SK-N-SH (cell line): ENCODE measurements at regions not wholly inside any gene's neighbourhood (a gene's known extent, or its start where the extent isn't known, plus 50 kb on each side); places are given as distances from the start of the nearest gene placed in this dataset.

Source experiments
- CTCF ChIA-PET: fragments of 300-600, 350-600 bp; formaldehyde crosslinking; extraction: SDS; loops from one replicate; lab custom pipeline; 2021; lab: Yijun Ruan, JAX
- POLR2A ChIA-PET: fragments of 350-600 bp; sonication (Branson Sonifier 250); formaldehyde crosslinking; extraction: SDS; loops from one replicate; lab custom pipeline; 2020; ENCODE audit warnings: antibody characterized with exemption, inconsistent platforms; lab: Yijun Ruan, JAX
- DNase-seq: peaks from one replicate; pipeline ENCODE4 v3.0.0; 2012
- H2AFZ ChIP-seq: fragments of 200-600 bp; sonication (generic); 2 replicates; pipeline ENCODE4 v1.8.1; 2016; ENCODE audit warnings: antibody characterized with exemption, mild to moderate bottlenecking, low read depth
- H3F3A ChIP-seq: fragments of 200-600 bp; sonication (generic); replicated peaks from 2 replicates; pipeline ENCODE3; 2016; ENCODE audit warnings: antibody characterized with exemption, mild to moderate bottlenecking; ENCODE audit not compliant: insufficient read depth
- H3K27ac ChIP-seq, 2 experiments: fragments of 200-500 bp in 1 of 2; fragments of 200-600 bp in 1 of 2; sonication (Bioruptor generic) in 1 of 2; sonication (generic), shearing (Covaris generic) in 1 of 2; 2 replicates each; pipeline versions ENCODE4 v1.5.1 to v1.6.1; 2014 to 2016; ENCODE audit warnings: low read depth in 2 of 2, inconsistent platforms in 1 of 2, low read length in 1 of 2, mild to moderate bottlenecking in 1 of 2, mixed read lengths in 1 of 2
- H3K27me3 ChIP-seq: fragments of 200-600 bp; sonication (generic), shearing (Covaris generic); 2 replicates; pipeline ENCODE4 v1.6.1; 2016; ENCODE audit warnings: mixed run types; ENCODE audit not compliant: insufficient read depth
- H3K36me3 ChIP-seq, 2 experiments: fragments of 200-500 bp in 1 of 2; fragments of 200-600 bp in 1 of 2; sonication (Bioruptor generic) in 1 of 2; sonication (generic) in 1 of 2; replicated peaks in 1 of 2; 2 replicates each; pipeline versions ENCODE3 to v1.5.1; 2014 to 2016; ENCODE audit warnings: low read length in 1 of 2, mild to moderate bottlenecking in 1 of 2; ENCODE audit not compliant: insufficient read depth in 2 of 2, control insufficient read depth in 1 of 2
- H3K4me1 ChIP-seq, 2 experiments: fragments of 200-500 bp in 1 of 2; fragments of 200-600 bp in 1 of 2; sonication (Bioruptor generic) in 1 of 2; sonication (generic), shearing (Covaris generic) in 1 of 2; 2 replicates each; pipeline versions ENCODE4 v1.5.1 to v1.6.1; 2014 to 2016; ENCODE audit warnings: low read depth in 1 of 2, low read length in 1 of 2, mixed run types in 1 of 2; ENCODE audit not compliant: insufficient read depth in 2 of 2, control insufficient read depth in 1 of 2
- H3K4me2 ChIP-seq: fragments of 200-600 bp; sonication (generic), shearing (Covaris generic); 2 replicates; pipeline ENCODE4 v1.6.1; 2017; ENCODE audit warnings: mixed run types
- H3K4me3 ChIP-seq, 2 experiments: fragments of 200-500 bp in 1 of 2; fragments of 200-600 bp in 1 of 2; sonication (Bioruptor generic) in 1 of 2; sonication (generic), shearing (Covaris generic) in 1 of 2; 2 replicates each; pipeline versions ENCODE4 v1.5.1 to v1.8.1; 2014 to 2016; ENCODE audit warnings: low read depth in 2 of 2, inconsistent platforms in 1 of 2, low read length in 1 of 2, mild to moderate bottlenecking in 1 of 2, mixed read lengths in 1 of 2, moderate library complexity in 1 of 2
- H3K79me2 ChIP-seq: fragments of 200-600 bp; sonication (generic); 2 replicates; pipeline ENCODE4 v1.8.1; 2017; ENCODE audit warnings: mild to moderate bottlenecking; ENCODE audit not compliant: insufficient read depth
- H3K9ac ChIP-seq: fragments of 200-600 bp; sonication (generic); 2 replicates; pipeline ENCODE4 v1.6.1; 2017; ENCODE audit warnings: mixed run types
- H3K9me2 ChIP-seq: fragments of 200-600 bp; sonication (generic); 2 replicates; pipeline ENCODE4 v1.6.1; 2017; ENCODE audit warnings: mixed run types
- H3K9me3 ChIP-seq: fragments of 200-600 bp; sonication (generic); 2 replicates; pipeline ENCODE4 v1.6.1; 2017; ENCODE audit warnings: mixed run types, mild to moderate bottlenecking, moderate library complexity
- H4K20me1 ChIP-seq: fragments of 200-600 bp; sonication (generic); 2 replicates; pipeline ENCODE4 v1.6.1; 2017; ENCODE audit warnings: mild to moderate bottlenecking, mixed run types; ENCODE audit not compliant: insufficient read depth
- CHD2 ChIP-seq: fragments of 150-350 bp; IDR thresholded peaks from 2 replicates; pipeline ENCODE4 v1.6.1; 2018; ENCODE audit warnings: low read length; ENCODE audit not compliant: partially characterized antibody
- EZH2phosphoT487 ChIP-seq: fragments of 200-600 bp; sonication (generic); IDR thresholded peaks from 2 replicates; pipeline ENCODE4 v1.6.1; 2017; ENCODE audit warnings: low read depth, mixed run types, mild to moderate bottlenecking, antibody characterized with exemption, moderate library complexity, borderline replicate concordance
- FOSL2 ChIP-seq: IDR thresholded peaks from 2 replicates; pipeline ENCODE4 v1.4.0; 2012; ENCODE audit warnings: low read depth, mild to moderate bottlenecking, moderate library complexity, borderline replicate concordance
- GABPA ChIP-seq: IDR thresholded peaks from 2 replicates; pipeline ENCODE4 v1.4.0; 2012; ENCODE audit warnings: low read depth, mild to moderate bottlenecking
- GATA2 ChIP-seq: sonication (generic); formaldehyde crosslinking; IDR thresholded peaks from 2 replicates; pipeline ENCODE4 v1.5.0; 2020; ENCODE audit warnings: mild to moderate bottlenecking, missing genetic modification reagents
- JUND ChIP-seq: IDR thresholded peaks from 2 replicates; pipeline ENCODE4 v1.4.0; 2012
- NFIC ChIP-seq: IDR thresholded peaks from 2 replicates; pipeline ENCODE4 v1.4.0; 2012; ENCODE audit warnings: borderline replicate concordance
- NRF1 ChIP-seq: IDR thresholded peaks from 2 replicates; pipeline ENCODE4 v1.6.1; 2012; ENCODE audit warnings: low read depth, mild to moderate bottlenecking, low read length
- RCOR1 ChIP-seq: fragments of 150-350 bp; IDR thresholded peaks from 2 replicates; pipeline ENCODE4 v1.6.1; 2017; ENCODE audit warnings: antibody characterized with exemption, low read length
- RFX5 ChIP-seq: IDR thresholded peaks from 2 replicates; pipeline ENCODE4 v1.6.1; 2012; ENCODE audit warnings: mild to moderate bottlenecking, improper control_type of control experiment, low read length
- SMC3 ChIP-seq: IDR thresholded peaks from 2 replicates; pipeline ENCODE4 v1.6.1; 2012; ENCODE audit warnings: low read depth, low read length, improper control_type of control experiment
- YY1 ChIP-seq: IDR thresholded peaks from 2 replicates; pipeline ENCODE4 v1.4.0; 2012; ENCODE audit warnings: low read depth, mild to moderate bottlenecking
- WGBS: methylation state at CpG from one replicate; pipeline ENCODE4 v1.1.6; 2017; ENCODE audit warnings: low lambda C conversion rate; 5-methylcytosine and 5-hydroxymethylcytosine counted together
- TF ChIP-seq, protein P1 (sequence below): fragments of 200-600 bp; sonication (generic); IDR thresholded peaks from 2 replicates; pipeline ENCODE4 v1.6.1; 2017; ENCODE audit warnings: antibody characterized with exemption, mild to moderate bottlenecking, moderate library complexity
- TF ChIP-seq, protein P2 (sequence below): IDR thresholded peaks from 2 replicates; pipeline ENCODE4; 2012
- TF ChIP-seq, protein P3 (sequence below): IDR thresholded peaks from 2 replicates; pipeline ENCODE4 v1.6.1; 2012; ENCODE audit warnings: mild to moderate bottlenecking, low read depth, low read length, moderate library complexity
- TF ChIP-seq, protein P4 (sequence below): IDR thresholded peaks from 2 replicates; pipeline ENCODE4 v1.4.0; 2012; ENCODE audit warnings: low read depth, borderline replicate concordance

DNA sequence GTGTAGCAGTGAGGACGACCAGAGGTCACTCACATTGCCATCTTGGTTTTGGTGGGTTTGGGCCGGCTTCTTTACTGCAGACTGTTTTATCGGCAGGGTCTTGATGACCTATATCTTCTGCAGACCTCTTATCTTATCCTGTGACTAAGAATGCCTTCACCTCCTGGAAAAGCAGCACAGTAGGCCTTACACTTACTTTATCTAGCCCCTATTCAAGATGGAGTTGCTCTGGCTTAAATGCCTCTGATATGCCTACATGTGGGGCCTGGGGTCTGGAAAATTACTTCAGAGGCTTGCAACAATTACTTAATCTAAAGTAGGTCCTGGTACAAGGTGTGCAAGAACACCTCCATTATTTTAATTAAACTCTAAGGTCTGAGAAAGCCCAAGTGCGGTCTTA lies 86.9 kb upstream of the IL12B start (continued):
- TF ChIP-seq, protein P1, sequence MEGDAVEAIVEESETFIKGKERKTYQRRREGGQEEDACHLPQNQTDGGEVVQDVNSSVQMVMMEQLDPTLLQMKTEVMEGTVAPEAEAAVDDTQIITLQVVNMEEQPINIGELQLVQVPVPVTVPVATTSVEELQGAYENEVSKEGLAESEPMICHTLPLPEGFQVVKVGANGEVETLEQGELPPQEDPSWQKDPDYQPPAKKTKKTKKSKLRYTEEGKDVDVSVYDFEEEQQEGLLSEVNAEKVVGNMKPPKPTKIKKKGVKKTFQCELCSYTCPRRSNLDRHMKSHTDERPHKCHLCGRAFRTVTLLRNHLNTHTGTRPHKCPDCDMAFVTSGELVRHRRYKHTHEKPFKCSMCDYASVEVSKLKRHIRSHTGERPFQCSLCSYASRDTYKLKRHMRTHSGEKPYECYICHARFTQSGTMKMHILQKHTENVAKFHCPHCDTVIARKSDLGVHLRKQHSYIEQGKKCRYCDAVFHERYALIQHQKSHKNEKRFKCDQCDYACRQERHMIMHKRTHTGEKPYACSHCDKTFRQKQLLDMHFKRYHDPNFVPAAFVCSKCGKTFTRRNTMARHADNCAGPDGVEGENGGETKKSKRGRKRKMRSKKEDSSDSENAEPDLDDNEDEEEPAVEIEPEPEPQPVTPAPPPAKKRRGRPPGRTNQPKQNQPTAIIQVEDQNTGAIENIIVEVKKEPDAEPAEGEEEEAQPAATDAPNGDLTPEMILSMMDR: no peak

DNA sequence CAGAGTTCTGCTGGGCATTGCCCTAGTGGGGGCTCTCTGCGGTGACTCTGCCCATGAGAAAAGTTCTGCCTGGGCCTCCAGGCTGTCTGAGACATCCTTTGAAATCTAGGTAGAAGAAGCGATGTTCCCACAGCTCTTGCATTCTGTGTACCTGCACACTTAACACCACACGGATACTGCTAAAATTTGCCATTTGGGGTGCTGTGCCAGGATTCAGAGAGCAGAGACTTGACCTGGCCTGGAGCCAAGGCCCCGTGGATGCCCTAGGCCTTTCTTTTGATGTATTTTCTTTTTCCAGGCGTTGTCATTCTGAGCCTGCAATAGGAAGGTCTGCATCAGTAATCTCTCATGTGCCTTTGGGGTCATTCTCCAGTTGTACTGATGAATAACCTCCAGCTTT lies 89.3 kb upstream of the IL12B start:
- CTCF ChIA-PET: interaction anchor here (0.6 to 1.2 kb wide), 3 partner anchors 12 to 65 kb away, joined by 3 read pairs; no protein-coding TSS in a partner anchor
- no peaks in the 10 kb centered on the region for H4K20me1 ChIP-seq
- WGBS: 37% methylated on average over 4 of the region's 5 CpGs

DNA sequence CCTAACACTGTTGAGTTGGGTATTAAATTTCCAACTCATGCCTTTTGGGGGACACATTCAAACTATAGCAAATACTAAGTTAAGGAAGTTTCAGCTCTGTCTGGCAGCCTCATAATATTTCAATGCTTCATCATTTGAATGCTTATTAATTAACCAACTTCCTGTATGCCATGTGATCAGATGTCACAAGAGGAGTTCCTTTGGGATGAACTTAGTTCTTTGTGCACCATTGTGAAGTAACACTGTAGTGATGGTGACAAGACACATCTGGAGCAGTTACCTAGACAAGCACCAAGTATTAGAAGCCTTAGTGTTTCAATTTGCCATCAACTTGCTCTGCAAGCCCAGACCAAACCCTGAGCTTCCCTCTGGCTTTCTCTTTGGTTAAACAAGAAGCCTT lies 90.7 kb upstream of the IL12B start:
- Histone ChIP-seq H3K9me2 (no peaks in the 10 kb centered on the region), H3K9me3 (no peaks in the 10 kb centered on the region), H3K9ac (no peak overlapping the region), H3K79me2 (no peaks in the 10 kb centered on the region), H3K36me3 (no peaks in the 10 kb centered on the region), H3F3A (no peaks in the 10 kb centered on the region), H3K27ac (no peak overlapping the region), H3K4me3 (no peak overlapping the region), H4K20me1 (no peaks in the 10 kb centered on the region), H3K4me2 (no peak overlapping the region), H2AFZ (no peak overlapping the region), H3K27me3 (no peaks in the 10 kb centered on the region), H3K4me1 (no peaks in the 10 kb centered on the region; a peak in 1 of 4 replicates)
- no peak for DNase-seq
- POLR2A ChIA-PET: no interaction called here
- CTCF ChIA-PET: interaction anchor here (0.6 kb wide), 1 partner anchor 1588 kb away, joined by 3 read pairs; no protein-coding TSS in a partner anchor
- TF ChIP-seq GABPA (no peak), FOSL2 (no peak), GATA2 (CRISPR knock-in tag) (no peak), RCOR1 (no peak), RFX5 (no peak), SMC3 (no peak), JUND (no peak), YY1 (no peak), NRF1 (no peak), CHD2 (no peak)
- TF ChIP-seq, protein P2, sequence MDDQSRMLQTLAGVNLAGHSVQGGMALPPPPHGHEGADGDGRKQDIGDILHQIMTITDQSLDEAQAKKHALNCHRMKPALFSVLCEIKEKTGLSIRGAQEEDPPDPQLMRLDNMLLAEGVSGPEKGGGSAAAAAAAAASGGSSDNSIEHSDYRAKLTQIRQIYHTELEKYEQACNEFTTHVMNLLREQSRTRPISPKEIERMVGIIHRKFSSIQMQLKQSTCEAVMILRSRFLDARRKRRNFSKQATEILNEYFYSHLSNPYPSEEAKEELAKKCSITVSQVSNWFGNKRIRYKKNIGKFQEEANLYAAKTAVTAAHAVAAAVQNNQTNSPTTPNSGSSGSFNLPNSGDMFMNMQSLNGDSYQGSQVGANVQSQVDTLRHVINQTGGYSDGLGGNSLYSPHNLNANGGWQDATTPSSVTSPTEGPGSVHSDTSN: no peak
- TF ChIP-seq, protein P3, sequence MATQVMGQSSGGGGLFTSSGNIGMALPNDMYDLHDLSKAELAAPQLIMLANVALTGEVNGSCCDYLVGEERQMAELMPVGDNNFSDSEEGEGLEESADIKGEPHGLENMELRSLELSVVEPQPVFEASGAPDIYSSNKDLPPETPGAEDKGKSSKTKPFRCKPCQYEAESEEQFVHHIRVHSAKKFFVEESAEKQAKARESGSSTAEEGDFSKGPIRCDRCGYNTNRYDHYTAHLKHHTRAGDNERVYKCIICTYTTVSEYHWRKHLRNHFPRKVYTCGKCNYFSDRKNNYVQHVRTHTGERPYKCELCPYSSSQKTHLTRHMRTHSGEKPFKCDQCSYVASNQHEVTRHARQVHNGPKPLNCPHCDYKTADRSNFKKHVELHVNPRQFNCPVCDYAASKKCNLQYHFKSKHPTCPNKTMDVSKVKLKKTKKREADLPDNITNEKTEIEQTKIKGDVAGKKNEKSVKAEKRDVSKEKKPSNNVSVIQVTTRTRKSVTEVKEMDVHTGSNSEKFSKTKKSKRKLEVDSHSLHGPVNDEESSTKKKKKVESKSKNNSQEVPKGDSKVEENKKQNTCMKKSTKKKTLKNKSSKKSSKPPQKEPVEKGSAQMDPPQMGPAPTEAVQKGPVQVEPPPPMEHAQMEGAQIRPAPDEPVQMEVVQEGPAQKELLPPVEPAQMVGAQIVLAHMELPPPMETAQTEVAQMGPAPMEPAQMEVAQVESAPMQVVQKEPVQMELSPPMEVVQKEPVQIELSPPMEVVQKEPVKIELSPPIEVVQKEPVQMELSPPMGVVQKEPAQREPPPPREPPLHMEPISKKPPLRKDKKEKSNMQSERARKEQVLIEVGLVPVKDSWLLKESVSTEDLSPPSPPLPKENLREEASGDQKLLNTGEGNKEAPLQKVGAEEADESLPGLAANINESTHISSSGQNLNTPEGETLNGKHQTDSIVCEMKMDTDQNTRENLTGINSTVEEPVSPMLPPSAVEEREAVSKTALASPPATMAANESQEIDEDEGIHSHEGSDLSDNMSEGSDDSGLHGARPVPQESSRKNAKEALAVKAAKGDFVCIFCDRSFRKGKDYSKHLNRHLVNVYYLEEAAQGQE: no peak
- TF ChIP-seq, protein P4, sequence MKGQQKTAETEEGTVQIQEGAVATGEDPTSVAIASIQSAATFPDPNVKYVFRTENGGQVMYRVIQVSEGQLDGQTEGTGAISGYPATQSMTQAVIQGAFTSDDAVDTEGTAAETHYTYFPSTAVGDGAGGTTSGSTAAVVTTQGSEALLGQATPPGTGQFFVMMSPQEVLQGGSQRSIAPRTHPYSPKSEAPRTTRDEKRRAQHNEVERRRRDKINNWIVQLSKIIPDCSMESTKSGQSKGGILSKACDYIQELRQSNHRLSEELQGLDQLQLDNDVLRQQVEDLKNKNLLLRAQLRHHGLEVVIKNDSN: no peak

More for the DNA sequence above, 89.3 kb upstream of the IL12B start:
- POLR2A ChIA-PET: no interaction called here
- peak; percentile 36 for DNase-seq
- Histone ChIP-seq H2AFZ (no peak overlapping the region), H3K9me3 (no peaks in the 10 kb centered on the region), H3K4me2 (no peak overlapping the region), H3K36me3 (no peaks in the 10 kb centered on the region), H3K79me2 (no peaks in the 10 kb centered on the region), H3K27ac (no peak overlapping the region), H3F3A (no peaks in the 10 kb centered on the region), H3K27me3 (no peaks in the 10 kb centered on the region), H3K4me3 (no peak overlapping the region), H3K9ac (no peak overlapping the region), H3K4me1 (no peaks in the 10 kb centered on the region; a peak in 1 of 4 replicates), H3K9me2 (no peaks in the 10 kb centered on the region)
- TF ChIP-seq, protein P1: peak; percentile 25; the same call in 1 of the 2 replicates
- TF ChIP-seq NFIC (0 out of 2 replicates have a peak, but pooled peaks have one; percentile 6), EZH2phosphoT487 (no peak)
